Mucosa of descending colon (tissue), 3 donors: ENCODE measurements at regions not wholly inside any gene's neighbourhood (a gene's known extent, or its start where the extent isn't known, plus 50 kb on each side); places are given as distances from the start of the nearest gene placed in this dataset.

ENCODE experiments used
- ATAC-seq: fragments of 200-7000 bp; cut with Tn5 transposase; one replicate; pipeline ENCODE4 v1.9.1; 2020; ENCODE audit warnings: mild to moderate bottlenecking, moderate library complexity
- DNase-seq, 3 donors: peaks; one replicate each; pipeline ENCODE4 v3.0.0-alpha.2; 2020
- H3K36me3 ChIP-seq: fragments of 200-600 bp; one replicate; pipeline ENCODE4 v1.8.0; 2021; ENCODE audit warnings: low read depth, mild to moderate bottlenecking
- H3K4me1 ChIP-seq: fragments of 200-600 bp; one replicate; pipeline ENCODE4 v1.8.0; 2021; ENCODE audit warnings: low read depth, mild to moderate bottlenecking
- H3K4me3 ChIP-seq: fragments of 200-600 bp; one replicate; pipeline ENCODE4 v1.8.0; 2021; ENCODE audit warnings: mild to moderate bottlenecking
- H3K9me3 ChIP-seq: fragments of 200-600 bp; one replicate; pipeline ENCODE4 v1.8.0; 2021; ENCODE audit warnings: mild to moderate bottlenecking
- intact Hi-C, 2 donors: fragments of 100-400 bp; cut with DNase I in 1 of 2; cut with micrococcal nuclease in 1 of 2; formaldehyde crosslinking; loops; one replicate each; pipeline versions ENCODE4 v1.11.0 to v1.11.1; 2022; cut with DNase I, micrococcal nuclease
- TF ChIP-seq, protein P1 (sequence below): fragments of 200-600 bp; IDR thresholded peaks from one replicate; pipeline ENCODE4 v1.8.0; 2022; ENCODE audit warnings: antibody characterized with exemption, mild to moderate bottlenecking
- donor health status: DM: no; HTN: no; CAD: no; lungs with moderate emphysema.
- donor health status: DM: no; HTN: no; CAD: no.
- donor health status: DM: no; HTN: yes; CAD: no.

DNA sequence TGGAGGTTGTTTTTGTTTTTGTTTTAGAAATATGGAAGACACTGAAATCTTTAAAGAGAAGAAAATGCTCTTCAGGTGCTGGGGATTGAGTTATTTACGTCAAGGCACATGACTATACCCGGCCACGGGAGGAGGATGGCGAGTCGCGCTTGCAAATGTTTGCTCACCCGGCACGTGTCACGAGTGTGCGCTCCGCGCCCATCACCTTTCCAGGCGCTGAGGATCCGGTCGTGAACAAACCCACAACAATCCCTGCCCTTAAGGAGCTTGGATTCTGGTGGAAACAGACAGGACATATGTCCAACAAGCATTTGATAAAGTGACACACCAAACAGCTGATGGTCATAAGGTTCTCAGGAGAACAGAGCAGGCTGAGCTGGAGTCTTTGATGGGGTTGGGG is 715.5 kb downstream of the BRD1 start:
- ATAC-seq: no peak
- TF ChIP-seq, protein P1, sequence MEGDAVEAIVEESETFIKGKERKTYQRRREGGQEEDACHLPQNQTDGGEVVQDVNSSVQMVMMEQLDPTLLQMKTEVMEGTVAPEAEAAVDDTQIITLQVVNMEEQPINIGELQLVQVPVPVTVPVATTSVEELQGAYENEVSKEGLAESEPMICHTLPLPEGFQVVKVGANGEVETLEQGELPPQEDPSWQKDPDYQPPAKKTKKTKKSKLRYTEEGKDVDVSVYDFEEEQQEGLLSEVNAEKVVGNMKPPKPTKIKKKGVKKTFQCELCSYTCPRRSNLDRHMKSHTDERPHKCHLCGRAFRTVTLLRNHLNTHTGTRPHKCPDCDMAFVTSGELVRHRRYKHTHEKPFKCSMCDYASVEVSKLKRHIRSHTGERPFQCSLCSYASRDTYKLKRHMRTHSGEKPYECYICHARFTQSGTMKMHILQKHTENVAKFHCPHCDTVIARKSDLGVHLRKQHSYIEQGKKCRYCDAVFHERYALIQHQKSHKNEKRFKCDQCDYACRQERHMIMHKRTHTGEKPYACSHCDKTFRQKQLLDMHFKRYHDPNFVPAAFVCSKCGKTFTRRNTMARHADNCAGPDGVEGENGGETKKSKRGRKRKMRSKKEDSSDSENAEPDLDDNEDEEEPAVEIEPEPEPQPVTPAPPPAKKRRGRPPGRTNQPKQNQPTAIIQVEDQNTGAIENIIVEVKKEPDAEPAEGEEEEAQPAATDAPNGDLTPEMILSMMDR: no peak
- intact Hi-C loops: no loop called here
- H3K9me3 ChIP-seq: no peaks in the 10 kb centered on the region
- no peak for DNase-seq
- H3K4me3 ChIP-seq: no peak overlapping the region
- no peaks in the 10 kb centered on the region for H3K36me3 ChIP-seq
- H3K4me1 ChIP-seq: no peaks in the 10 kb centered on the region

DNA sequence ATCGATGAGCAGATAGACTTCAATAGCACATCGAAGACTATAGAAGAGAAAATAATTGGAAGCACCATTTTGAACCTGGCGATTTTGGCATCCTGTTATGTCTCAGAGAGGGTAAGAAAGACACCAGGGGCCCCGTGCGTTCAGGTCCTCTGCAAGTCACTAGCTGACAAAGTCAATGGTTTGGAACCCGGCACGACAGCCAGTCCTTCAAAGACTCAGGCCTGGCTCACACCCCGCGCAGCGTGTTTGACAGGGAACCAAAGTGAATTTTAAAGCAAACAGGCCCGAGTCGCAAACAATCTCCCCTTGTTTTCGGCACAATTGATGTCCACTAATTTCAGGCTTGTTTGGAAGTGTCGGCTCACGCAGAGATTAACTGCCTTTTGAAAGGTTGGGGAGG is 716.6 kb downstream of the BRD1 start:
- ATAC-seq (no peak), DNase-seq (no peak)
- Histone ChIP-seq H3K36me3 (no peaks in the 10 kb centered on the region), H3K4me3 (no peak overlapping the region), H3K4me1 (no peaks in the 10 kb centered on the region), H3K9me3 (no peaks in the 10 kb centered on the region)
- TF ChIP-seq, protein P1: no peak
- intact Hi-C loops: no loop called here

DNA sequence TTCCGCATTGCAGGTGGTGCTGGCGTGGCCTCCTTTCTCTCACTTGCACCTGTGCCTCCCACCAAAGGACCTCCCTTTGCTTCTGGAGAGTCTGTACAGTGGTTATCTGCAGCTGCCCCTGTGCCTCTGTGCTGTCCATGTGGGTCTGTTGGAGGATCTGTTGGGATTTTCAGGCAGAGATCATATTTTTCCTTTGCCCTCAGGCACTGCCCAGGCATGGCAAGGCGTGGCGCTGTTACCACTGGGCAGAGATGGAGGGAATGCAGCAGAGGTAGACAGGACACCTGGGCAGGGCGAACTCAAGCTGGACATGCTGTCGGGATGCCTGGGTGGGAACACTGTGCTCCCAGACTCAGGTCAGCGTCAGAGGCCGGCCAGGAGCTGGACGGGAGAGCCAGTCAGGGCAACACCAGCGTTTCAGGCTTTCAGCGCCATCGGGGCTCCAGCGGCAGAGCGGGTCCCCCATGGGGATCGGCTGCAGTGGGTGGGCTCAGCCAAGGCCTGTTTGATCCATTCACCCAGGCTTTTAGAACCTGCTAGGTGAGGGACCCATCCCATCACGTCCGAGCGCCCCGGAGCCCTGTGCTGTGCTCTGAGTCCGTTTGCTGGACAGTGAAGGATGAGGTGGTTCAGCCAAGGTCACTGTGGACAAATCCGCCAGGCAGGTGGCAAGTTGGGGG is 718.9 kb downstream of the BRD1 start:
- Histone ChIP-seq H3K4me1 (no peaks in the 10 kb centered on the region), H3K4me3 (no peak overlapping the region), H3K36me3 (no peaks in the 10 kb centered on the region), H3K9me3 (no peaks in the 10 kb centered on the region)
- ATAC-seq (no peak), DNase-seq (no peak)
- intact Hi-C loops: no loop called here
- TF ChIP-seq, protein P1: no peak

DNA sequence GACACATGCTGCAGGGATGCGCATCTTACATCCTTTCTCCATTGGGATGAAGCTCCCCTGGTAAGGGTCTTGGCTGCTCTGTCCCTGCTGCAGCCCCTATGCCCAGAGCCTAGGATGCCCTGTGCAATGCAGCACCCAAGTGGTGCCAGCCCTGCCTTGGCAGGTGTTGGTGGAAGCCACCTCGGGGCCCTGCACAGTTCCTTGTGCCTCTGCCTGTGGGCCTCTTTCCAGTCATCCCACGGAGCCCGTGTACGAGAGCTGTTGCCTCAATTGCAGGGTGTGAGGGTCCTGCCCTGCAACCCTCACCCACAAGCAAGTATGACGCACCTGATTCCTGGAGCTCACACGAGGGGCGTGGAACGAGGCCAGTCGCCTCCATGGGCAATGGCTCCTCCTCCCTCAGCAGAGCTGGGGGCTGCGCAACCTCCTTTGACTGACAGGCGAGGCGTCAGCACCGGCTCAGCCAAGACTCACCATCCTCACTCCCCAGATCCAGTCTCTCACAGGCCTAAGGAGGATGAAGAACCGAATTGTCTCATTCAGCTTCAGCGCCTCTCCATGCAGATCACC is 719.6 kb downstream of the BRD1 start:
- TF ChIP-seq, protein P1: no peak
- intact Hi-C loops: no loop called here
- ATAC-seq (no peak), DNase-seq (no peak)
- H3K4me3 ChIP-seq: no peak overlapping the region
- H3K4me1 ChIP-seq: no peaks in the 10 kb centered on the region
- no peaks in the 10 kb centered on the region for H3K9me3 ChIP-seq
- no peaks in the 10 kb centered on the region for H3K36me3 ChIP-seq

DNA sequence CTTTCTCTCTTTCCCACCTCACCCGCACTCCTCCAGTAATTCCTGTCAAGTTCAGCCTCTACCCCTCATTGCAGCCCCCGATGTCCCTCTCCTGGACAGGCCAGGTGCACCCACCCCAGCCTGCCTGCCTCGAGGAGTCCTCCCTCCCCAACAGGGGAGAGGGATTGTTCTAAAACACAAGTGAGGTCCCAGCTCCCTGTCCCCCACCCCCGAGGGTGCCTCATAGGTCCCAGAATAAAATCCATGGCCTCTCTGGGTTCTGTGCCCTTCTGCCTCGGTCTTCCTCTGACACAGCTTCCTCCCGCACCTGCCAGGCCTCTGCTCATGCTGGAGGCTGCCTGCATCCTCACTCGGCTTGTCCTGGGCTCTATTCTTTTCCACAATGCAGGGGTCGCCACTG is 720.1 kb downstream of the BRD1 start:
- no peaks in the 10 kb centered on the region for H3K36me3 ChIP-seq
- no peak for ATAC-seq
- no peak for DNase-seq
- intact Hi-C loops: no loop called here
- no peak overlapping the region for H3K4me3 ChIP-seq
- no peaks in the 10 kb centered on the region for H3K4me1 ChIP-seq
- no peaks in the 10 kb centered on the region for H3K9me3 ChIP-seq
- TF ChIP-seq, protein P1: no peak

DNA sequence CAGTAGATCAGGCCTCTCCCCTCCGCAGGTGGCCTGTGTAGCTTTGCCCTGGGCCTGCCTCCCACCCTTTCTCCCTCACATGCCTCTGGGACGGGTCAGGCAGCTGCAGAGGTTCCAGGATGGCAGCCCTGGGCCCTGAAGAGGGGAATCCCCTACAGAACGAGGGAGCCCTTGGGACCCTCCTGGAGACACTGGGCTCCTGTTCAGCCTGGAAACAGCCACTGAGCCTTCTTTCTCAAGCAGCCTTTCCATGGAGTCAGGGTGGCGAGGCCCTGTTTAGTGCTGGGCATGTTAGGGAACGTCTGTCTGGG is 720.9 kb downstream of the BRD1 start:
- DNase-seq (no peak), ATAC-seq (no peak)
- no peaks in the 10 kb centered on the region for H3K4me1 ChIP-seq
- intact Hi-C loops: no loop called here
- TF ChIP-seq, protein P1: no peak
- H3K4me3 ChIP-seq: no peak overlapping the region
- no peaks in the 10 kb centered on the region for H3K36me3 ChIP-seq
- H3K9me3 ChIP-seq: no peaks in the 10 kb centered on the region
